AG04450 (cell line): ENCODE measurements at regions not wholly inside any gene's neighbourhood (a gene's known extent, or its start where the extent isn't known, plus 50 kb on each side); places are given as distances from the start of the nearest gene placed in this dataset.

Source experiments
- CTCF ChIA-PET: fragments of 300-600, 350-600 bp; formaldehyde crosslinking; extraction: SDS; loops from one replicate; lab custom pipeline; 2022; ENCODE audit warnings: antibody characterized with exemption, inconsistent platforms; lab: Charles Lee
- POLR2A ChIA-PET: fragments of 350-600 bp; formaldehyde crosslinking; extraction: SDS; loops from one replicate; lab custom pipeline; 2021; ENCODE audit warnings: antibody characterized with exemption, inconsistent platforms; lab: Yijun Ruan, JAX
- DNase-seq: peaks from one replicate; pipeline ENCODE4 v3.0.0-alpha.2; 2011; ENCODE audit warnings: low read depth, low spot score
- H3K27ac ChIP-seq: one replicate; pipeline ENCODE4 v1.5.1; 2012; ENCODE audit warnings: low read depth, low read length, control low read depth
- H3K27me3 ChIP-seq: one replicate; pipeline ENCODE4 v1.6.0; 2012; ENCODE audit warnings: low read length; ENCODE audit not compliant: control insufficient read depth, insufficient read depth
- H3K4me3 ChIP-seq: 2 replicates; pipeline ENCODE4 v1.5.1; 2011; ENCODE audit warnings: mild to moderate bottlenecking, low read depth, low read length, control low read depth
- H3K9me3 ChIP-seq: 2 replicates; pipeline ENCODE4 v1.5.1; 2012; ENCODE audit warnings: low read length; ENCODE audit not compliant: control insufficient read depth, insufficient read depth
- CTCF ChIP-seq: IDR thresholded peaks from 2 replicates; pipeline ENCODE4 v1.5.1; 2011; ENCODE audit warnings: low read depth, low read length, control low read depth, inconsistent platforms

GRCh38 chr16:64090327-64090726 lies 1031.5 kb downstream of the CDH11 start:
- ChIA-PET POLR2A (no interaction called here), CTCF (interaction anchor here (0.6 to 0.9 kb wide), 3 partner anchors 21 to 1026 kb away, joined by 3 to 4 read pairs (median 3); no protein-coding TSS in a partner anchor)
- no peaks in the 10 kb centered on the region for H3K9me3 ChIP-seq
- no peak overlapping the region for H3K27ac ChIP-seq
- H3K27me3 ChIP-seq = no peaks in the 10 kb centered on the region
- no peak for DNase-seq
- no peak for TF ChIP-seq CTCF
- no peak overlapping the region for H3K4me3 ChIP-seq

- no peak overlapping the region for H3K4me3 ChIP-seq
- no peaks in the 10 kb centered on the region for H3K9me3 ChIP-seq
- peak; percentile 53 for TF ChIP-seq CTCF
- ChIA-PET CTCF (interaction anchor here (0.6 to 0.9 kb wide), 3 partner anchors 20 to 1027 kb away, joined by 3 to 4 read pairs (median 3); no protein-coding TSS in a partner anchor), POLR2A (no interaction called here)
- no peak for DNase-seq
- H3K27me3 ChIP-seq = no peaks in the 10 kb centered on the region
- no peak overlapping the region for H3K27ac ChIP-seq
These were observed 1032.2 kb downstream of the CDH11 start for GRCh38 chr16:64089697-64090096.

- POLR2A ChIA-PET = no interaction called here
- TF ChIP-seq CTCF = no peak
These were observed 1033.0 kb downstream of the CDH11 start for GRCh38 chr16:64088838-64089237.

GRCh38 chr16:64085296-64085695 lies 1036.6 kb downstream of the CDH11 start:
- DNase-seq = no peak
- no peaks in the 10 kb centered on the region for H3K9me3 ChIP-seq
- POLR2A ChIA-PET = no interaction called here
- H3K4me3 ChIP-seq = no peak overlapping the region
- CTCF ChIA-PET = no interaction called here
- no peak for TF ChIP-seq CTCF
- no peaks in the 10 kb centered on the region for H3K27me3 ChIP-seq
- no peak overlapping the region for H3K27ac ChIP-seq

More at GRCh38 chr16:64088838-64089237, 1033.0 kb downstream of the CDH11 start:
- no peaks in the 10 kb centered on the region for H3K9me3 ChIP-seq
- DNase-seq = no peak
- no peak overlapping the region for H3K27ac ChIP-seq
- CTCF ChIA-PET = no interaction called here
- H3K27me3 ChIP-seq = no peaks in the 10 kb centered on the region
- no peak overlapping the region for H3K4me3 ChIP-seq

GRCh38 chr16:64084706-64085105 lies 1037.2 kb downstream of the CDH11 start:
- ChIA-PET POLR2A (no interaction called here), CTCF (no interaction called here)
- no peak for TF ChIP-seq CTCF
- H3K9me3 ChIP-seq = no peaks in the 10 kb centered on the region
- DNase-seq = no peak
- no peak overlapping the region for H3K27ac ChIP-seq
- H3K4me3 ChIP-seq = no peak overlapping the region
- no peaks in the 10 kb centered on the region for H3K27me3 ChIP-seq
